HEK293 (cell line): ENCODE measurements at regions not wholly inside any gene's neighbourhood (a gene's known extent, or its start where the extent isn't known, plus 50 kb on each side); places are given as distances from the start of the nearest gene placed in this dataset.

ENCODE experiments used
- CTCF ChIA-PET: fragments of 350-600 bp; formaldehyde crosslinking; extraction: SDS; loops from one replicate; lab custom pipeline; 2021; ENCODE audit warnings: antibody characterized with exemption; lab: Yijun Ruan, JAX
- POLR2A ChIA-PET: fragments of 300-600 bp; formaldehyde crosslinking; extraction: SDS; loops from one replicate; lab custom pipeline; 2020; ENCODE audit warnings: antibody characterized with exemption, inconsistent platforms; lab: Yijun Ruan, JAX
- H3K27ac ChIP-seq: fragments of 200-500 bp; sonication (Bioruptor generic); 2 replicates; pipeline ENCODE4 v1.5.1; 2014; ENCODE audit warnings: low read depth, low read length, control low read depth, inconsistent platforms; ENCODE audit errors: extremely low read depth
- H3K36me3 ChIP-seq, 2 experiments: fragments of 200-500 bp in 1 of 2; sonication (Bioruptor generic) in 1 of 2; 1 replicate in 1 of 2; 2 replicates in 1 of 2; pipeline ENCODE4 v1.5.1; 2014 to 2017; ENCODE audit warnings: inconsistent platforms in 2 of 2, low read length in 2 of 2; ENCODE audit not compliant: control insufficient read depth in 2 of 2, insufficient read depth in 1 of 2
- H3K4me1 ChIP-seq: fragments of 200-500 bp; sonication (Bioruptor generic); 2 replicates; pipeline ENCODE4 v1.5.1; 2014; ENCODE audit warnings: mild to moderate bottlenecking, low read length, inconsistent platforms; ENCODE audit not compliant: control insufficient read depth, insufficient read depth
- H3K4me3 ChIP-seq: 2 replicates; pipeline ENCODE4 v1.5.1; 2011; ENCODE audit warnings: low read depth, mild to moderate bottlenecking, control low read depth, low read length, moderate library complexity
- H3K9me3 ChIP-seq: fragments of 200-500 bp; sonication (Bioruptor generic); 2 replicates; pipeline ENCODE4 v1.5.1; 2014; ENCODE audit warnings: low read depth, low read length, inconsistent platforms; ENCODE audit not compliant: control insufficient read depth, insufficient read depth
- BCL11B ChIP-seq: fragments of 450-650 bp; formaldehyde crosslinking; IDR thresholded peaks from 2 replicates; pipeline ENCODE4 v1.5.1; 2016; ENCODE audit warnings: low read depth, missing biosample characterization, missing genetic modification characterization
- EGR2 ChIP-seq: fragments of 450-650 bp; formaldehyde crosslinking; IDR thresholded peaks from 2 replicates; pipeline ENCODE4 v1.5.1; 2016; ENCODE audit warnings: low read depth, missing biosample characterization, missing genetic modification characterization
- KLF10 ChIP-seq: fragments of 450-650 bp; IDR thresholded peaks from 2 replicates; pipeline ENCODE4 v1.5.1; 2018; ENCODE audit warnings: missing biosample characterization, mild to moderate bottlenecking, missing genetic modification characterization
- KLF7 ChIP-seq: fragments of 450-650 bp; formaldehyde crosslinking; IDR thresholded peaks from 2 replicates; pipeline ENCODE4 v1.5.1; 2016; ENCODE audit warnings: missing biosample characterization, missing genetic modification characterization, borderline replicate concordance
- ZBTB49 ChIP-seq: fragments of 450-650 bp; formaldehyde crosslinking; IDR thresholded peaks from 2 replicates; pipeline ENCODE4 v1.5.1; 2016; ENCODE audit warnings: missing biosample characterization, missing genetic modification characterization, low read depth
- ZNF112 ChIP-seq: fragments of 450-650 bp; formaldehyde crosslinking; IDR thresholded peaks from 2 replicates; pipeline ENCODE4 v1.5.0; 2017; ENCODE audit warnings: missing biosample characterization, missing genetic modification characterization
- ZNF114 ChIP-seq: fragments of 450-650 bp; formaldehyde crosslinking; IDR thresholded peaks from 2 replicates; pipeline ENCODE4 v1.5.0; 2017; ENCODE audit warnings: missing biosample characterization, missing genetic modification characterization
- ZNF121 ChIP-seq: fragments of 450-650 bp; formaldehyde crosslinking; IDR thresholded peaks from 2 replicates; pipeline ENCODE4 v1.5.1; 2016; ENCODE audit warnings: missing biosample characterization, missing genetic modification characterization
- ZNF202 ChIP-seq: fragments of 450-650 bp; formaldehyde crosslinking; IDR thresholded peaks from 2 replicates; pipeline ENCODE4 v1.5.1; 2016; ENCODE audit warnings: missing biosample characterization, missing genetic modification characterization, borderline replicate concordance
- ZNF214 ChIP-seq: fragments of 450-650 bp; formaldehyde crosslinking; IDR thresholded peaks from 2 replicates; pipeline ENCODE4 v1.5.1; 2017; ENCODE audit warnings: missing biosample characterization, mild to moderate bottlenecking, missing genetic modification characterization, borderline replicate concordance
- ZNF223 ChIP-seq: fragments of 450-650 bp; formaldehyde crosslinking; IDR thresholded peaks from 2 replicates; pipeline ENCODE4 v1.5.1; 2016; ENCODE audit warnings: missing biosample characterization, missing genetic modification characterization
- ZNF266 ChIP-seq: fragments of 450-650 bp; formaldehyde crosslinking; IDR thresholded peaks from 2 replicates; pipeline ENCODE4 v1.5.1; 2016; ENCODE audit warnings: missing biosample characterization, missing genetic modification characterization, low read depth
- ZNF311 ChIP-seq: fragments of 450-650 bp; formaldehyde crosslinking; IDR thresholded peaks from 2 replicates; pipeline ENCODE4 v1.5.1; 2017; ENCODE audit warnings: missing biosample characterization, missing genetic modification characterization, borderline replicate concordance
- ZNF404 ChIP-seq: fragments of 450-650 bp; formaldehyde crosslinking; IDR thresholded peaks from 2 replicates; pipeline ENCODE4 v1.5.1; 2017; ENCODE audit warnings: missing biosample characterization, missing genetic modification characterization
- ZNF530 ChIP-seq: fragments of 450-650 bp; formaldehyde crosslinking; IDR thresholded peaks from 2 replicates; pipeline ENCODE4 v1.5.1; 2016; ENCODE audit warnings: low read depth, missing biosample characterization, missing genetic modification characterization
- ZNF585B ChIP-seq: fragments of 450-650 bp; formaldehyde crosslinking; IDR thresholded peaks from 2 replicates; pipeline ENCODE4 v1.5.1; 2016; ENCODE audit warnings: missing biosample characterization, missing genetic modification characterization
- ZNF600 ChIP-seq: fragments of 450-650 bp; formaldehyde crosslinking; IDR thresholded peaks from 2 replicates; pipeline ENCODE4 v1.5.1; 2016; ENCODE audit warnings: missing biosample characterization, missing genetic modification characterization
- ZNF629 ChIP-seq: fragments of 450-650 bp; formaldehyde crosslinking; IDR thresholded peaks from 2 replicates; pipeline ENCODE4 v1.5.1; 2017; ENCODE audit warnings: missing biosample characterization, missing genetic modification characterization
- ZNF645 ChIP-seq: fragments of 450-650 bp; formaldehyde crosslinking; IDR thresholded peaks from 2 replicates; pipeline ENCODE4; 2016; ENCODE audit warnings: missing biosample characterization, missing genetic modification characterization
- ZNF701 ChIP-seq: fragments of 450-650 bp; formaldehyde crosslinking; IDR thresholded peaks from 2 replicates; pipeline ENCODE4 v1.5.1; 2016; ENCODE audit warnings: missing biosample characterization, missing genetic modification characterization
- ZSCAN18 ChIP-seq: fragments of 450-650 bp; formaldehyde crosslinking; IDR thresholded peaks from 2 replicates; pipeline ENCODE4 v1.5.1; 2016; ENCODE audit warnings: missing biosample characterization, missing genetic modification characterization
- ZSCAN30 ChIP-seq: fragments of 450-650 bp; IDR thresholded peaks from 2 replicates; pipeline ENCODE4 v1.5.1; 2018; ENCODE audit warnings: missing biosample characterization, mild to moderate bottlenecking, missing genetic modification characterization, moderate library complexity

- POLR2A ChIA-PET = no interaction called here
- CTCF ChIA-PET = interaction anchor here (0.6 kb wide), 1 partner anchor 137 kb away, joined by 3 read pairs; no protein-coding TSS in a partner anchor
- H3K27ac ChIP-seq = no peak overlapping the region
- no peaks in the 10 kb centered on the region for H3K36me3 ChIP-seq
- H3K4me3 ChIP-seq = no peak overlapping the region
- H3K4me1 ChIP-seq = no peaks in the 10 kb centered on the region
- no peaks in the 10 kb centered on the region for H3K9me3 ChIP-seq
- TF ChIP-seq ZNF600 (tag by site-specific recombination) (no peak), ZNF112 (tag by site-specific recombination) (no peak), ZNF311 (tag by site-specific recombination) (no peak), ZNF404 (tag by site-specific recombination) (no peak), ZNF121 (tag by site-specific recombination) (no peak), ZNF629 (no peak), ZNF585B (tag by site-specific recombination) (no peak), KLF7 (tag by site-specific recombination) (no peak), ZNF223 (no peak), ZNF701 (tag by site-specific recombination) (no peak), ZSCAN30 (tag by site-specific recombination) (no peak), ZBTB49 (tag by site-specific recombination) (no peak), ZNF266 (no peak), ZNF214 (no peak), KLF10 (tag by site-specific recombination) (no peak), ZNF202 (no peak), ZNF114 (tag by site-specific recombination) (no peak), ZNF645 (tag by site-specific recombination) (no peak), BCL11B (no peak), ZNF530 (no peak)
These were observed 93.7 kb upstream of the RGMA start for GRCh38 chr15:93182703-93183205.

GRCh38 chr15:93180656-93181055 is 91.6 kb upstream of the RGMA start:
- H3K9me3 ChIP-seq = no peaks in the 10 kb centered on the region
- ChIA-PET CTCF (interaction anchor here (1.2 kb wide), 1 partner anchor 93 kb away, joined by 4 read pairs; no protein-coding TSS in a partner anchor), POLR2A (no interaction called here)
- no peaks in the 10 kb centered on the region for H3K36me3 ChIP-seq
- H3K27ac ChIP-seq = no peak overlapping the region
- TF ChIP-seq ZSCAN18 (tag by site-specific recombination) (no peak), EGR2 (tag by site-specific recombination) (peak; percentile 24; the same call in 1 of the 2 replicates)
- TF ChIP-seq, all 188 proteins: peak for 1
- no peaks in the 10 kb centered on the region for H3K4me1 ChIP-seq
- no peak overlapping the region for H3K4me3 ChIP-seq
